Fibroblast of mammary gland (primary cell): ENCODE measurements at regions not wholly inside any gene's neighbourhood (a gene's known extent, or its start where the extent isn't known, plus 50 kb on each side); places are given as distances from the start of the nearest gene placed in this dataset.
A peak's percentile ranks its signal among the peaks of the same experiment; 100 is the strongest.

Experiments
- DNase-seq: peaks from one replicate; pipeline ENCODE4 v3.0.0-alpha.2; 2010; ENCODE audit warnings: low read depth
- H3K4me3 ChIP-seq: 2 replicates; pipeline ENCODE4 v1.5.1; 2011; ENCODE audit warnings: low read depth, mild to moderate bottlenecking, low read length, moderate library complexity; ENCODE audit not compliant: control insufficient read depth
- CTCF ChIP-seq: conservative IDR thresholded peaks from 2 replicates; pipeline ENCODE4 v1.5.1; 2011; ENCODE audit warnings: low read depth, low read length, inconsistent platforms; ENCODE audit not compliant: control insufficient read depth, insufficient read depth

DNA sequence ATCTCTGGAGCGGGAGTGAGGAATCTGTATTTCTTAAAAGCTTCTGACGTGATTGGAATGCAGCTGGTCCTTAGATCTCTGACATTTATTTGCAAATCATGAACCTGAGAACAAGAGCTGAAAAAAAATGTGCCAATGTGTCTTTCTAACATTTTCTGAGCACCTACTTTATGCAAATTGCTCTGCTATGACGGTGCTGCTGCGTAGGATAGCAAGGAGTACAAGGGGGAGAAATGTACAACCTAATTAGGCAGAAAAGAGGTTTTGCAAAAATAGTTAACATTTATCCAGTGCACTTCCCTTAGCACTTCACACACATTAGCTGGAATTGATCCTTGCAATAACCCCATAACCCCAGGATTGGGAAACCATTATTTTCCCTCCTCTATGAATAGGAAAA is 357.5 kb downstream of the TLE4 start:
- no peak for TF ChIP-seq CTCF
- H3K4me3 ChIP-seq: no peak overlapping the region
- DNase-seq: no peak

DNA sequence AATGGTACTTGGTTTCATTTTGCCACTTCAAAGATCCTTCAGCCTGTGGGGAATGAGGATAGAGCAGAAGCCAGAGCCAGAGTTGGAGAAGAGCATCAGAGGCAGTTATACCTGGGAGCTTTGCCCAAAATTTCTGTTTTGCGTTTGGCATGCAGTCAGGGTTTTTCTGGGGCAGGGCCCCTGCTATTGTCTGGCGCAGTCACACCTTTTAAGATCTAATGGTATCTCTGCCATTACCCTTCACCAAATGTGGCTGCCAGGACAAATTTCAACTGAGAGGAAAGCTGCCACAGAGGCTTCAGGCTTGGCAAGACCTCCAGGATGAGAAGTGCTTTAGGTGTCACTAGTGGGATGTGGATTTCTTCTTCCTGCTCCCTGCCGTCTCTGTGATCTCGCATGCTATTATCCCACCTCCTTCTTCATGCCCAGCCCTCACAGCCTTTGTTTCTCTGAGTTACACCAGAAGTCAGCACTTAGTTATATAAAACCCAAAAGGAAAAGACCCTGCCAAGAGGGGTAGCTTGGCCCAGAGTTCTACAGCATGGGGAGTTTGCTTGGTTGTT is 357.0 kb downstream of the TLE4 start:
- no peak for TF ChIP-seq CTCF
- no peak for DNase-seq
- no peak overlapping the region for H3K4me3 ChIP-seq

- DNase-seq: no peak
- H3K4me3 ChIP-seq: no peak overlapping the region
- TF ChIP-seq CTCF: no peak
Observed at GRCh38 chr9:79925326-79925725, 353.6 kb downstream of the TLE4 start.

DNA sequence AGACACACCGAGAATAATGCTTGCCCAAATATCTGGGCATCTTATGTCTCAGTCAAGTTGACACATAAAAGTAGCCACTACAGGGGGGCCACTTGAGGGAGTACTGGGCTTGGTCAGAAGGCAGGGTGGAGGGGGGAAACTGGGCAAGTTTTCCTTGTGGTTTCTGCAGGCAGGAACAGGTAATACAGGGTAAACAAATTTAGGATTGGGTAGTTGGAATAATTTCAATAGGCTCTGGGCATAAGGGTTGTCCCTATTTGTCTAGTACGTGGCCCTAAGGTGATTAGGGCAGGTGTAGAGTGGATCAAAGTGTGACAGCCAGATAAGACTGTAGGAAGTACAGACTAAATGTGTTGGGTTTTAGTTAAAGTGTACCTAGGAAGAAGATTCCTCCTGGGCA is 353.1 kb downstream of the TLE4 start:
- H3K4me3 ChIP-seq: no peak overlapping the region
- DNase-seq: no peak
- TF ChIP-seq CTCF: no peak

DNA sequence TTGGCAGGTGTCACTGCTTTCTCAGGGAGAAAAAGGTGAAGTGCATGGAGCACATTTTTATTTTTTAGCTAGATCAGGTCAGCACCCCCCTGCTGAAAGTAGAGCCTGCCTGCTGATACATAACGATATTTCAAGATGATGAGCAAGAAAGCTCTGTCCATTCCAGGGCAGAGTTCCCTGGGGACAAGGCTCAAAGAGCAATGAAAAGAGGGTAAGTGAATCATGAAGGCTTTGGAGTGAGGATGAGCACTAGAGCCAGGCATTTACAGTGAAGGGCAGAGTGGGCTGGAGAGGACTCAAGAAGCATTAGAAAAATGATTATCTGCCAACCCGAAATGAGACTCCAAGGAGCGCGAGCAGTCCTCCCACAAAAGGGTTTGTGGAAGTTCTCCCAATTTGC is 345.7 kb downstream of the TLE4 start:
- no peak for TF ChIP-seq CTCF
- H3K4me3 ChIP-seq: no peak overlapping the region
- DNase-seq: peak; percentile 49

- TF ChIP-seq CTCF: no peak
- H3K4me3 ChIP-seq: no peak overlapping the region
Observed at GRCh38 chr9:79913867-79914266, 342.1 kb downstream of the TLE4 start.

More at GRCh38 chr9:79913867-79914266, 342.1 kb downstream of the TLE4 start:
- no peak for DNase-seq
